Endothelial cell of umbilical vein (primary cell): ENCODE measurements at regions not wholly inside any gene's neighbourhood (a gene's known extent, or its start where the extent isn't known, plus 50 kb on each side); places are given as distances from the start of the nearest gene placed in this dataset.

ENCODE experiments used
- BruUV-seq: library from RNA; stranded (reverse); fragments of 400-500 nt; replicated peaks from 2 replicates; lab custom pipeline; 2021; lab: Mats Ljungman, UMichigan
- CTCF ChIA-PET: fragments of 300-600, 350-600 bp; sonication (Branson Sonifier 250); formaldehyde crosslinking; loops from one replicate; lab custom pipeline; 2021; ENCODE audit warnings: antibody characterized with exemption, inconsistent platforms; lab: Charles Lee
- POLR2A ChIA-PET: fragments of 300-600, 350-600 bp; sonication (Branson Sonifier 250); formaldehyde crosslinking; loops from one replicate; lab custom pipeline; 2021; ENCODE audit warnings: antibody characterized with exemption, inconsistent platforms; lab: Charles Lee
- DNase-seq: peaks from one replicate; pipeline ENCODE4 v3.0.0-alpha.2; 2011; ENCODE audit warnings: low read depth, low spot score
- FAIRE-seq: peaks from 2 replicates; lab custom pipeline; 2011; peaks lifted over from hg19 to GRCh38; lab: Jason Lieb, UNC
- H2AFZ ChIP-seq: 2 replicates; pipeline ENCODE4 v1.6.0; 2012; ENCODE audit warnings: low read depth, low read length, control low read depth, inconsistent platforms
- H3K27ac ChIP-seq: 2 replicates; pipeline ENCODE4 v1.5.1; 2011; ENCODE audit warnings: low read depth, mild to moderate bottlenecking, control low read depth, low read length, moderate library complexity; ENCODE audit not compliant: insufficient read depth
- H3K27me3 ChIP-seq, 2 experiments: 2 replicates each; pipeline versions ENCODE4 v1.6.0 to v1.6.1; 2011; ENCODE audit warnings: low read length in 2 of 2, mixed read lengths in 1 of 2; ENCODE audit not compliant: control insufficient read depth in 2 of 2, insufficient read depth in 2 of 2
- H3K36me3 ChIP-seq, 2 experiments: 2 replicates in 1 of 2; 3 replicates in 1 of 2; pipeline ENCODE4 v1.5.1; 2011; ENCODE audit warnings: low read length in 2 of 2, mild to moderate bottlenecking in 1 of 2, moderate library complexity in 1 of 2; ENCODE audit not compliant: control insufficient read depth in 2 of 2, insufficient read depth in 2 of 2; ENCODE audit errors: extremely low read depth in 1 of 2
- H3K4me1 ChIP-seq: 3 replicates; pipeline ENCODE4 v1.5.1; 2011; ENCODE audit warnings: mild to moderate bottlenecking, low read length; ENCODE audit not compliant: control insufficient read depth, insufficient read depth; ENCODE audit errors: extremely low read depth
- H3K4me2 ChIP-seq: 2 replicates; pipeline ENCODE4 v1.6.1; 2011; ENCODE audit warnings: low read length, control low read depth, mixed read lengths; ENCODE audit not compliant: insufficient read depth
- H3K4me3 ChIP-seq, 3 experiments: fragments of 200-600 bp in 1 of 3; sonication (generic), shearing (Covaris generic) in 1 of 3; replicated peaks in 1 of 3; 2 replicates each; pipeline ENCODE4 v1.5.1; 2011 to 2016; ENCODE audit warnings: control low read depth in 3 of 3, low read length in 3 of 3, mild to moderate bottlenecking in 2 of 3, inconsistent platforms in 1 of 3, low read depth in 1 of 3, moderate library complexity in 1 of 3; ENCODE audit not compliant: insufficient read depth in 1 of 3
- H3K79me2 ChIP-seq: 2 replicates; pipeline ENCODE4 v1.6.0; 2012; ENCODE audit warnings: low read length, inconsistent platforms; ENCODE audit not compliant: control insufficient read depth, insufficient read depth
- H3K9ac ChIP-seq: replicated peaks from 2 replicates; pipeline ENCODE3; 2011; ENCODE audit warnings: low read length, control low read depth; ENCODE audit not compliant: insufficient read depth; ENCODE audit errors: extremely low read depth
- H3K9me1 ChIP-seq: replicated peaks from 3 replicates; pipeline ENCODE4 v1.6.0; 2011; ENCODE audit warnings: mild to moderate bottlenecking, low read length; ENCODE audit not compliant: control insufficient read depth, insufficient read depth; ENCODE audit errors: extremely low read depth
- H3K9me3 ChIP-seq: replicated peaks from 2 replicates; pipeline ENCODE4 v1.5.1; 2012; ENCODE audit warnings: low read length, inconsistent platforms; ENCODE audit not compliant: control insufficient read depth, insufficient read depth
- H4K20me1 ChIP-seq: replicated peaks from 2 replicates; pipeline ENCODE3; 2011; ENCODE audit warnings: mild to moderate bottlenecking, low read length; ENCODE audit not compliant: control insufficient read depth, insufficient read depth; ENCODE audit errors: extremely low read depth
- EZH2 ChIP-seq: IDR thresholded peaks from 2 replicates; pipeline ENCODE4 v1.6.1; 2012; ENCODE audit warnings: borderline replicate concordance, low read depth, mild to moderate bottlenecking, moderate library complexity, low read length, inconsistent platforms; ENCODE audit not compliant: severe bottlenecking
- FOS ChIP-seq: IDR thresholded peaks from 2 replicates; pipeline ENCODE4 v1.6.1; 2011; ENCODE audit warnings: mild to moderate bottlenecking, low read length, moderate library complexity, borderline replicate concordance; ENCODE audit not compliant: insufficient read depth
- GATA2 ChIP-seq: IDR thresholded peaks from 2 replicates; pipeline ENCODE4 v1.7.0; 2011; ENCODE audit warnings: low read depth, mild to moderate bottlenecking, moderate library complexity, mixed read lengths, low read length; ENCODE audit not compliant: insufficient read length, insufficient read depth
- JUN ChIP-seq: IDR thresholded peaks from 2 replicates; pipeline ENCODE4 v1.6.1; 2011; ENCODE audit warnings: borderline replicate concordance, low read depth; ENCODE audit not compliant: insufficient read length, insufficient read depth
- MYC ChIP-seq: IDR thresholded peaks from one replicate; pipeline ENCODE4 v1.6.1; 2011; ENCODE audit warnings: mild to moderate bottlenecking, low read depth, low read length
- POLR2A ChIP-seq: IDR thresholded peaks from 2 replicates; pipeline ENCODE4 v1.6.1; 2012; ENCODE audit warnings: low read depth, mild to moderate bottlenecking, control low read depth, low read length
- POLR2AphosphoS5 ChIP-seq: IDR thresholded peaks from 2 replicates; pipeline ENCODE4 v1.6.1; 2012; ENCODE audit warnings: low read depth, mild to moderate bottlenecking, control low read depth, low read length, moderate library complexity; ENCODE audit not compliant: insufficient read depth
- dilution Hi-C: fragments of 300-500 bp; cut with MboI; formaldehyde crosslinking; loops from one replicate; pipeline ENCODE4 v1.15.0; 2019; ENCODE audit warnings: low sequenced_read_pairs; ENCODE audit not compliant: extremely low pct_ligation_motif_present
- intact Hi-C: fragments of 100-400 bp; cut with micrococcal nuclease; formaldehyde crosslinking; loops from one replicate; pipeline ENCODE4 v1.10.0; 2022
- TF ChIP-seq, protein P1 (sequence below), 2 donors: IDR thresholded peaks; 1 replicate in 1 of 2; 2 replicates in 1 of 2; pipeline ENCODE4 v1.5.1; 2011; ENCODE audit warnings: low read length in 2 of 2, mild to moderate bottlenecking in 2 of 2, moderate library complexity in 2 of 2, control low read depth in 1 of 2, inconsistent platforms in 1 of 2, low read depth in 1 of 2; ENCODE audit not compliant: insufficient read depth in 1 of 2; ENCODE audit errors: extremely low read depth in 1 of 2
- TF ChIP-seq, protein P2 (sequence below): IDR thresholded peaks from 2 replicates; pipeline ENCODE4 v1.6.1; 2011; ENCODE audit not compliant: insufficient read depth, insufficient read length

DNA sequence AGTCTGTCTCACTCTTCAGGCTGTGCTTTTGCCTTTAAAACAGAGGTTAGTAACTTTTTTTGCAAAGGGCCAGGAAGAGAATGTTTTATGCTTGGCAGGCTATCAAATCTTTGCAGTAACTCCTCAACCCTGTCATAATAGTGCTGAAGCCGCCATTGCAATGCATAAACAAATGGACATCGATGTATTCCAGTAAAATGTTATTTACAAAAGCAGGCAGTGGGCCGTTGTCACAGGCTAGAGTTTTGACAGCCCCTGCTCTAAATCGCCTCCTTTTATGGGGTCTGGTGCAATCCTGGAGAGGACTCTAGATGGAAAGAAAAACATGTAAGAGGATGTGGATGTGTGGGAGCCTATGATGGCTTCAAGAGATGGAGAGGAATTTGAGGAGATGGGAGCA, 568.3 kb downstream of the TYW1 start:
- Histone ChIP-seq H3K9me1 (no peaks in the 10 kb centered on the region), H3K4me2 (no peak overlapping the region), H3K4me3 (no peak overlapping the region), H3K9ac (no peak overlapping the region), H3K27me3 (no peaks in the 10 kb centered on the region), H3K27ac (no peak overlapping the region), H2AFZ (no peak overlapping the region), H3K79me2 (no peaks in the 10 kb centered on the region), H4K20me1 (no peaks in the 10 kb centered on the region), H3K36me3 (no peaks in the 10 kb centered on the region), H3K9me3 (peaks cover 4% of the 10 kb centered on the region), H3K4me1 (no peaks in the 10 kb centered on the region)
- POLR2A ChIA-PET, result no interaction called here
- TF ChIP-seq EZH2 (no peak), JUN (no peak), POLR2A (no peak), GATA2 (no peak), MYC (no peak), FOS (no peak), POLR2AphosphoS5 (no peak)
- TF ChIP-seq, protein P1, sequence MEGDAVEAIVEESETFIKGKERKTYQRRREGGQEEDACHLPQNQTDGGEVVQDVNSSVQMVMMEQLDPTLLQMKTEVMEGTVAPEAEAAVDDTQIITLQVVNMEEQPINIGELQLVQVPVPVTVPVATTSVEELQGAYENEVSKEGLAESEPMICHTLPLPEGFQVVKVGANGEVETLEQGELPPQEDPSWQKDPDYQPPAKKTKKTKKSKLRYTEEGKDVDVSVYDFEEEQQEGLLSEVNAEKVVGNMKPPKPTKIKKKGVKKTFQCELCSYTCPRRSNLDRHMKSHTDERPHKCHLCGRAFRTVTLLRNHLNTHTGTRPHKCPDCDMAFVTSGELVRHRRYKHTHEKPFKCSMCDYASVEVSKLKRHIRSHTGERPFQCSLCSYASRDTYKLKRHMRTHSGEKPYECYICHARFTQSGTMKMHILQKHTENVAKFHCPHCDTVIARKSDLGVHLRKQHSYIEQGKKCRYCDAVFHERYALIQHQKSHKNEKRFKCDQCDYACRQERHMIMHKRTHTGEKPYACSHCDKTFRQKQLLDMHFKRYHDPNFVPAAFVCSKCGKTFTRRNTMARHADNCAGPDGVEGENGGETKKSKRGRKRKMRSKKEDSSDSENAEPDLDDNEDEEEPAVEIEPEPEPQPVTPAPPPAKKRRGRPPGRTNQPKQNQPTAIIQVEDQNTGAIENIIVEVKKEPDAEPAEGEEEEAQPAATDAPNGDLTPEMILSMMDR (IDR thresholded peaks at IDR 0.05; ENCODE audit: extremely low read depth in 1 of 2, insufficient read depth in 1 of 2, low read depth in 1 of 2, low read length in 2 of 2), result no peak
- TF ChIP-seq, protein P2, sequence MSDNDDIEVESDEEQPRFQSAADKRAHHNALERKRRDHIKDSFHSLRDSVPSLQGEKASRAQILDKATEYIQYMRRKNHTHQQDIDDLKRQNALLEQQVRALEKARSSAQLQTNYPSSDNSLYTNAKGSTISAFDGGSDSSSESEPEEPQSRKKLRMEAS, result no peak
- dilution Hi-C loops (no loop called here), intact Hi-C loops (no loop called here)
- DNase-seq (no peak), FAIRE-seq (no peak)
- no TSS peak for BruUV-seq
- CTCF ChIA-PET, result no interaction called here
